Ovary (tissue), 3 donors: ENCODE measurements at regions not wholly inside any gene's neighbourhood (a gene's known extent, or its start where the extent isn't known, plus 50 kb on each side); places are given as distances from the start of the nearest gene placed in this dataset.

Experiments used
- POLR2A ChIP-seq: fragments of 450-650 bp; IDR thresholded peaks from one replicate; pipeline ENCODE4 v1.6.1; 2017; ENCODE audit warnings: antibody characterized with exemption, mild to moderate bottlenecking, moderate library complexity
- TF ChIP-seq, protein P1 (sequence below), 3 donors: fragments of 450-650 bp in 2 of 3; fragments of 200-600 bp in 1 of 3; IDR thresholded peaks; one replicate each; pipeline versions ENCODE4 v1.5.1 to v1.8.0; 2016 to 2022; ENCODE audit warnings: antibody characterized with exemption in 3 of 3, mild to moderate bottlenecking in 1 of 3
- donor health status: DM: no; HTN: no; CAD: no.

DNA sequence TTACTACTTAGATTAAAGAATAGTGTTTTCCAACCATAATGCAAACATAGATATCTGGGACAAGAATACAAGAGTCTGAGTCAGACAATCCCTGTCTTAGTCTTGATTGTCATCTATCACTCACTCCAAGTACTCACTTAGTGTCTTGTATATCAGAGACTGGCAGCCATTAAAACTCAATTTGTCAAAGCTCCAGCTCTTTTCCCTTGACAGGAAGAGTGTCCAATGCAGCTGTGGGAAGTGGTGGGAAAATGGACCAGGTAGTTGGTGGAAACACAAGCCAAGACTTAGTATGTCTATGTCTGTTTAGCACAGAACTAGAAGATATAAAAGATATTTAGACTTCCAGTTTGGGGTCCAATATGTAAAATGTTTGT lies 271.6 kb upstream of the CLEC14A start:
- TF ChIP-seq, protein P1, sequence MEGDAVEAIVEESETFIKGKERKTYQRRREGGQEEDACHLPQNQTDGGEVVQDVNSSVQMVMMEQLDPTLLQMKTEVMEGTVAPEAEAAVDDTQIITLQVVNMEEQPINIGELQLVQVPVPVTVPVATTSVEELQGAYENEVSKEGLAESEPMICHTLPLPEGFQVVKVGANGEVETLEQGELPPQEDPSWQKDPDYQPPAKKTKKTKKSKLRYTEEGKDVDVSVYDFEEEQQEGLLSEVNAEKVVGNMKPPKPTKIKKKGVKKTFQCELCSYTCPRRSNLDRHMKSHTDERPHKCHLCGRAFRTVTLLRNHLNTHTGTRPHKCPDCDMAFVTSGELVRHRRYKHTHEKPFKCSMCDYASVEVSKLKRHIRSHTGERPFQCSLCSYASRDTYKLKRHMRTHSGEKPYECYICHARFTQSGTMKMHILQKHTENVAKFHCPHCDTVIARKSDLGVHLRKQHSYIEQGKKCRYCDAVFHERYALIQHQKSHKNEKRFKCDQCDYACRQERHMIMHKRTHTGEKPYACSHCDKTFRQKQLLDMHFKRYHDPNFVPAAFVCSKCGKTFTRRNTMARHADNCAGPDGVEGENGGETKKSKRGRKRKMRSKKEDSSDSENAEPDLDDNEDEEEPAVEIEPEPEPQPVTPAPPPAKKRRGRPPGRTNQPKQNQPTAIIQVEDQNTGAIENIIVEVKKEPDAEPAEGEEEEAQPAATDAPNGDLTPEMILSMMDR (IDR thresholded peaks at IDR 0.05), result no peak
- TF ChIP-seq POLR2A, result no peak
